GM12873 (cell line): ENCODE measurements at regions not wholly inside any gene's neighbourhood (a gene's known extent, or its start where the extent isn't known, plus 50 kb on each side); places are given as distances from the start of the nearest gene placed in this dataset.

Source experiments
- TF ChIP-seq, protein P1 (sequence below): IDR thresholded peaks from 2 replicates; pipeline ENCODE4 v1.5.1; 2012; ENCODE audit warnings: low read depth, mild to moderate bottlenecking, moderate library complexity, low read length, control low read depth; ENCODE audit not compliant: insufficient read depth; ENCODE audit errors: missing control alignments

DNA sequence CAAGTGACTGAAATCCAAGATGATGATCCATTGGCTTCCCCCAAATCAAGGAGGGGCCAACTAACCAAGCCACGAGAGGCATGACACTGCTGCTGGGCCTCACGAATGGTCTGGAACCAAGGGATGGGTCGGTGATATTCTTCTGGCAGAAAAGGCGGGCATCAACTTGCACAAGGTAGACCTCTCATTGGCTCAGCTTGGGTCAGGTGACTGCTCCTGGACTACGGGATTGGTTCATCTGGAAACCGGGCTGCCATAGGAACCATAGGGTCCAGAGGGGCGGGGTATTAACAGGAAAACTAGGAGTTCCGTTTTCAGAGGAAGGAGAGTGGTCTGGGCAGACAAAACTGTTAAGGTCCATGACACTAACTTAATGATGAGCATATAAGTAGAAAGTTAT lies 100.9 kb downstream of the TFAP2C start:
- TF ChIP-seq, protein P1, sequence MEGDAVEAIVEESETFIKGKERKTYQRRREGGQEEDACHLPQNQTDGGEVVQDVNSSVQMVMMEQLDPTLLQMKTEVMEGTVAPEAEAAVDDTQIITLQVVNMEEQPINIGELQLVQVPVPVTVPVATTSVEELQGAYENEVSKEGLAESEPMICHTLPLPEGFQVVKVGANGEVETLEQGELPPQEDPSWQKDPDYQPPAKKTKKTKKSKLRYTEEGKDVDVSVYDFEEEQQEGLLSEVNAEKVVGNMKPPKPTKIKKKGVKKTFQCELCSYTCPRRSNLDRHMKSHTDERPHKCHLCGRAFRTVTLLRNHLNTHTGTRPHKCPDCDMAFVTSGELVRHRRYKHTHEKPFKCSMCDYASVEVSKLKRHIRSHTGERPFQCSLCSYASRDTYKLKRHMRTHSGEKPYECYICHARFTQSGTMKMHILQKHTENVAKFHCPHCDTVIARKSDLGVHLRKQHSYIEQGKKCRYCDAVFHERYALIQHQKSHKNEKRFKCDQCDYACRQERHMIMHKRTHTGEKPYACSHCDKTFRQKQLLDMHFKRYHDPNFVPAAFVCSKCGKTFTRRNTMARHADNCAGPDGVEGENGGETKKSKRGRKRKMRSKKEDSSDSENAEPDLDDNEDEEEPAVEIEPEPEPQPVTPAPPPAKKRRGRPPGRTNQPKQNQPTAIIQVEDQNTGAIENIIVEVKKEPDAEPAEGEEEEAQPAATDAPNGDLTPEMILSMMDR: no peak

DNA sequence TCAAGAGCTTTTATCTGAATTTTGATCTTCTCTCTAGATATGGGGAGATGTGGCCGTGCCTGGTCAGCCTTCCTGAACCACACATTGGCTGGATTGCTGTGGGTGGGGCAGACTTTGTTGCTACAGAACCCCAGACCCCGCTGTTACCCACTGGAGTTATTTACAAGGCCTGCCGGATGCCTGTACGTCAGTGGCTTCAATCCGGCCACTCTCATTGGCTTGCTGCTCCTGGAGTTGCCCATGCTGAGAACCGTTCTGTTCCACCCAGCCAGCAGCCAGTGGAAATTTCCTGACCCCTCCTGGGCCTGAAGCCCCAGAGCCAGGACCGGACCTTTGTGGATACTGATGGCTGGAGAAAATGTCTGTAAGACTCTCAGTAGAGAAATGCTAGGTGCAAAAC lies 101.9 kb downstream of the TFAP2C start:
- TF ChIP-seq, protein P1: no peak

DNA sequence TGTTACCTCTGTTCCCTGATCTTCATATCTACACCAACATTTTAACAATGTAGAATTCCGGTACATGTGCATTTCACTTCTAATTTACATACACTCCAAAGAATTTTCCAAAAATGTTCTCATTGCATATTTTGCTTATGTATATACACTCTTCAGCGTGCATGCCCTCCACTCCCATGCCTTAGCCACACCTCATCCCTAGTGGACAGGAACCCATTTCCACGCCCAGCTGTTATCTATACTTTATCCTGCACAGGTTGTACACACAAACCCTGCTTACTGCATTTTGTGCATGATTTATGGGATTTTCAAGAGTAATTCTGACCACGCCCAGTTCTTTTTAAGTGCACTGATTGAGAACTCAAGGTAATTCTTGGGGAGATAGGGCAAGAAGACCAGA lies 102.4 kb downstream of the TFAP2C start:
- TF ChIP-seq, protein P1: no peak

DNA sequence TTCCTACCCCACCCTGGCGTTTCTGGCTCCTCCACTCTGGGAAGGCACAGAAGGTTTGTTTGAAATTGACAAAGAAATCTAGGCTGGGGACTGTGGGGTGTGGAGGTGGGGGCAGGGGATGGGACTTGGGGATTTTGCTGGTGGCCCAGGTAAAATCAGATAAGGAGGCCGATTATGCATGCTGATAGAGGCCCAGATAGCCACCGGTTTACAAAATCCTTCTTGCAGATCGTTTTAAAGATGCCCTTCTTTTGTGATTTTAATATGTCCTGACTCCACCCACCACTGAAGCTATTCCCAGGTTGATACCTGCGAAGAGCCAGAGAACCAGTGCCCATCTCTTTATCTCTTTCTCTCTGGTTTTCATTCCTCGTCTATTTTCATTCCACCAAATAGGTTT lies 104.9 kb downstream of the TFAP2C start:
- TF ChIP-seq, protein P1: no peak

DNA sequence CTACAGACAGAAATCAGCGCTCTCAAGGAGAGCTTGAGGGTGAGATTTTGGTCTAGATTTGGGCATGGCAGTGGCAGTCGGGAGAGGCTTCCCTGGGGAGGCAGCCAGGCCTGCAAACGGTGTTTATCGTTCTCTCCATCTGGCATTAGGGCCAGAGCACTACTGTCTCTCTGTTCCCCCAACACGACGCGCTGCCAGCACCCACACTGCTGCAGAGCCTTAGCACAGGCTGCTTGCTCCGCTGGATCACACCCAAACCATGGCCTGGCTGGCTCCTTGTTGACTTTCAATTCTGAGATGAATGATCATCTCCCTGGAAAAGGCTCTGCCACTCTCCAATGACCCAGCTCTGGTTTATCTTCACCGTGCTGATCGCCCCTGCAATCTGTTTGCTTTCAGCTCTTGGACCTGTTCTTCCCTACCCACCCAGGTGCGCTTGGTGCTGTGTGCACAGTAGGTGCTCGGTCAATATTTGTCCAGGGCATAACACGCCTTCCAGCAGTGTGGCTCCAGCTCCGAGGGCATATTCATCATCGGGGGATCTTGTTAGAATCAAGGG lies 106.1 kb downstream of the TFAP2C start:
- TF ChIP-seq, protein P1: no peak

DNA sequence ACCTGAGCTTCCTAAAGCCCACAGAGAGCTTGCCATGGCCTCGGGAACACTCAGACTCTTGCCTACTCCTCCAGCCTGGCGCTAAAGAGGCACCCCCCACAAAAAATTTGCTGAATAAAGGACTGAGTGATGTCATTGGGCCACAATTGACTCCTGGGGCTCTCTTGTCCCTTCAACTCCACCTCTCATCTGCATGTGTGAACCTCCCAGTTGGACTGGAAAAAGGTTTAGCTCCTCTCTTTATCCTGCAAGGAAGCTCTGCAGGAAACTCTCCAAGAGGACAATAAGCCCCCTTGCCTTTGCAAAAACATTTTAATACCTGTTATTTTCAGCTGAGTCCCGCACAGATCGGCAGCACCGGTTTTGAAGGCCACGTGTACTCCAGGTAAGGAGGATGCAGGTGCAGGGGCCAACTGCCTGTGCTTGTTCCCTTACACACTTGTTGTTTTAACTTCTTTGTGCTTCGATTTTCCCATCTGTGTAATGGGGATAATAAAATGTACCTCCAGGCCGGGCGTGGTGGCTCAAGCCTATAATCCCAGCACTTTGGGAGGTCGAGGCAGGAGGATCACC lies 107.3 kb downstream of the TFAP2C start:
- TF ChIP-seq, protein P1: no peak

DNA sequence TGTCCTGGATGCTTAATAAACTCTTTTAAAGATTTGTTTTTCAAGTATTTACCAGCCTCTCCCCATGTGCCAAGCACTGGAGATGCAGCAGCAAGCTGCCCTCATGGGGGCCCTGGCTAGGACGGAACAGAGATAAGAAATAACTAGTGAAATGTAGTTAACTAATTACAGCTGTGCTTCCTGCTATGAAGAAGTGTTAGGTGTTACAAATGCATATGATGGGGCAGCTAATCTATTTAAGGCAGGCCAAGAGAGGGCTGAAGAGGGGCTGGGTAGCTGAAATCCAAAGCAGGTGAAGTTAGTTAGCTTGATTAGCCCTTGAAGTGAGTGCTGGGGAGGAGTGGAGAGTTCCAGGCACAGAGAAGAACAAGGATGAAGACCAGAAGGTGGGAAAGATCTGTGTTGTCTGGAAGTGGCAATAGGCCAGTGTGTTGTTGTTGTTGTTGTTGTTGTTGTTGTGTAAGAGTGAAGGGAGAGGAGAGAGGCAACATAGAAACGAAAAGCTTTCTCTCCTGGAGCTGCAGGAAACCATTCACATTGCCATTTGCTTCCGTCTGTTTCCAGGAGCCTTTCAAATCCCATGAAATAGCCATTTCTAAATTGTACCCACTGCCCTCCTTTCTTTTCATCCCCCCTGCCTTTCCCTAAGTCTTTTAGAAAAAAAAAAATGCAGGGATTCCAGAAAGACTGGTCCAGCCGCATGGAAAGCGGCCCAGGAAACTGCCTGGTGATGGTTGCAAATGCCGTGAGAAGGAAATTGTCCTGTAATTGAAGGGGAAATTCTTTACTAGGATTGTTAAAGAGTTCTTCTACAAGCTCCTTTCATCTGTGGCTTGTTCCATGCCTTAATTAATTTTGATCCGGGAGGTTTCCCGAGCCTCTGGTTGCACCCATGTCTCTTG lies 119.6 kb downstream of the TFAP2C start:
- TF ChIP-seq, protein P1: no peak
